ENCODE measurements at regions not wholly inside any gene's neighbourhood (a gene's known extent, or its start where the extent isn't known, plus 50 kb on each side); places are given as distances from the start of the nearest gene placed in this dataset.

- TF ChIP-seq, protein P1, sequence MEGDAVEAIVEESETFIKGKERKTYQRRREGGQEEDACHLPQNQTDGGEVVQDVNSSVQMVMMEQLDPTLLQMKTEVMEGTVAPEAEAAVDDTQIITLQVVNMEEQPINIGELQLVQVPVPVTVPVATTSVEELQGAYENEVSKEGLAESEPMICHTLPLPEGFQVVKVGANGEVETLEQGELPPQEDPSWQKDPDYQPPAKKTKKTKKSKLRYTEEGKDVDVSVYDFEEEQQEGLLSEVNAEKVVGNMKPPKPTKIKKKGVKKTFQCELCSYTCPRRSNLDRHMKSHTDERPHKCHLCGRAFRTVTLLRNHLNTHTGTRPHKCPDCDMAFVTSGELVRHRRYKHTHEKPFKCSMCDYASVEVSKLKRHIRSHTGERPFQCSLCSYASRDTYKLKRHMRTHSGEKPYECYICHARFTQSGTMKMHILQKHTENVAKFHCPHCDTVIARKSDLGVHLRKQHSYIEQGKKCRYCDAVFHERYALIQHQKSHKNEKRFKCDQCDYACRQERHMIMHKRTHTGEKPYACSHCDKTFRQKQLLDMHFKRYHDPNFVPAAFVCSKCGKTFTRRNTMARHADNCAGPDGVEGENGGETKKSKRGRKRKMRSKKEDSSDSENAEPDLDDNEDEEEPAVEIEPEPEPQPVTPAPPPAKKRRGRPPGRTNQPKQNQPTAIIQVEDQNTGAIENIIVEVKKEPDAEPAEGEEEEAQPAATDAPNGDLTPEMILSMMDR (IDR thresholded peaks at IDR 0.05): no peak
- TF ChIP-seq POLR2A (IDR thresholded peaks at IDR 0.05): no peak
These were observed 69.1 kb upstream of the GPR12 start for GRCh38 chr13:26829716-26830115.

Measured in adrenal gland (tissue), 5 donors.